HG02678 (cell line): ENCODE measurements at regions not wholly inside any gene's neighbourhood (a gene's known extent, or its start where the extent isn't known, plus 50 kb on each side); places are given as distances from the start of the nearest gene placed in this dataset.

ENCODE experiments used
- ATAC-seq: cut with Tn5 transposase; IDR thresholded peaks from one replicate; pipeline ENCODE4 v1.9.1; 2021; ENCODE audit warnings: mild to moderate bottlenecking, moderate library complexity; ENCODE audit not compliant: unreplicated experiment

DNA sequence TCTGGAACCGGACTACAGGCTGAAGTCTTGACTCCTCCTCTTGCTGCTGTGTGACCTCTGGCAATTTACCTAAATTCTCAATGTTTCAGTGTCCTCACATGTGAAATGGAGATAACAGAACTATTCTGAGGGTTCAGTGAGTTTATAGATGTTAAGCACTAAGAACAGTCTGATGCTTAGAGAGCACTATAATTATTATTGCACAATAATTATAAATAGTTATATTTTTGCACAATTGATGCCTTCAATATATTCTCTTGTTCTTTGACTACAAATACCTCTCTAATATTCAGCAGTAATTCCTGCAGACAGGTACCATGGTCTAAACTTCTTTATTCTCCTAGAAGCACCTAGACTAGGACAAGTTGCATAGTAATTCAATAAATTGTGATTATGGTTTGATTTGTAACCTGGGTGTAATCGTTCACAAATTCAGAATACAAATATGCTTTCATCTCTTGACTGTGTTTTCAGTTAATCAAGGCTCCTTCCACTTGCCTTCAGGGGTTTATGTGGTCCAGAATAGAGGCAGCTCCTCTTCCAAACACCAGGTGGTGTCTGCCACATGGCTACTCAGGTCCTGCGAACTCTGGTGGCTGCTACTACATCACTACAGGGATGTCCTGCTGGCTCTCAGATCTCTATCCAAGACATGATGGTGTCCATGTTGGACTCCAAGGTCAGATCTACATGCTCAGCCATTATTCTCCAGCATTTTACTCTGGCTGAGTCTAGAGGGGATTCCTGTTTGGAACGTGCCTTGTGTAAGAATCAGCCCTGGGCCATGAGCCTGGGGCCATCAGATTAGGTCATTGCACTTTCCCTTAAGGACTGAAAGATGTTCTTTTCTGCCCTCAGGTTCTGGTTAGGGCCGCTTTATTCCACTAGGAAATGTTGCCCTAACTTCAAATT is 103.4 kb downstream of the QRFPR start:
- peak; percentile 40 for ATAC-seq

DNA sequence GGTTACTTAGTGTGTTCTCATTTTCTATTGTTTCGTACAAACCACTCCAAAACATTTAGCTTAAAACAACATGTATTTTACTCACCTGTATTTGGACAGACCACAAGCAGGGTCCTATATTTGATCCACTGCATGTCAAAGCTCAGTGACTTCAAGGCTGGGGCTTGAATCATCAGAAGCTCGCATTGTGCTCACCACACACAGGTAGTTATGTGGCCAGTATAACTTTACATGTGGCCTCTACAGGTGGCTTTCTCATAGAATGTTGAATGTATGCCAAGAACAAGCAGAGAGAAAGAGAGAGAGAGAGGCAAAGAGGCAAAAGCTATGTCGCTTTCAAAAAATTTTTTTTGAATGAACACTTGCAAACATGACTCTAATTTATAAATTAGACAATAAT is 107.6 kb downstream of the QRFPR start:
- no peak for ATAC-seq

DNA sequence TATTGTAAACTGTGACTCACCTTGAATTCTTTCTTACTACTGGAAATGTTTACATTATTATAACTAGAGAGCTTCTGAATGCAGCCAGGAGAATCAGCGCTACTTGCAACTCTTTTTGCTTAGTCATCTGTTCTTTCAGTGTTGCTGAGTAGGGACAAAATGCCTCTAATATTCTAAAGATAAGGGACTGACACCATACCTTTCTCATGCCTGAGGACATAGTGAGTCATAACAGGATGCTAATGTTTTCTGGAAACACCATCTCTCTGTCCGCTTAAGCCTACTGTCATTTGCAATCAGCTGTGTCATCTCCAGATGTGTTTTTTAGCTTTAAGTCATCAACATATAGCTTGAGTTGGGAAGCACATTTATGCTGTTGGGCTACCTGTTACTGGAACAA is 108.3 kb downstream of the QRFPR start:
- peak; percentile 78 for ATAC-seq

DNA sequence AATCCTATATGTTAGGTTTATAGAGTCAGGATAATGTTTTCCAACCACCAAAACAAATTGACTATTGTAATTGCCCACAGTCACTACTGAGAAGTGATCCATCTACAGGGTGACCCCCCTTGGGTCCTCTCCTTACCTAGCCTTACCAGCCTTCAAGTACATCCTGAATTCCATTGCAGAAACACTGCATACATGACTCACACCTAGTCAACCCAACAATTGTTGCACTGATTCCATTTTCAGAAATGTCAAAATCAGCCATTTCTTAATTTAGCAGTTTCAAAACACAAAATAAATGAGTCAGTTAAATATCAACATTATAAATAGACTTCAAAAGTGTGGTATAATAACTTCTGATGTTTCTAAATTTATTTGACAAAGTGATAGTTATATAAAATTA is 106.3 kb upstream of the TNIP3 start:
- ATAC-seq, result no peak

DNA sequence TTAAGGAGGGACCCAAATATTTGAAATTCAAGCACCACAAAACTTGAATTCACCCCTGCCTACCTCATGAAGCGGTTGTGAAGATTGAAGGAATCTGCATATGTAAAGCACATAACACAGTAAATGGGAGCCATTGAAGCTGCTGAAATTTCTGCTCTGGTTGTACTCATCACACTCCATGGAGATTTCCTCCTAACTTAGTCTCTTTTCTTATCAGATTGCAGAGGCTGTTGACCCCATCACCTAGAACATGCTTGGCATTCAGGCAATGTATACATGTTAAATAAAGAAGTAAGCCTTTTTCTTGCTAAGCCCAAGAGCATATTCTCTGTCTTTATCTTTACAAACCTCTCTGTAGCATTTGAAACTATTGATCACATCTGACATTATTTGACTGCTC is 104.9 kb upstream of the TNIP3 start:
- no peak for ATAC-seq

DNA sequence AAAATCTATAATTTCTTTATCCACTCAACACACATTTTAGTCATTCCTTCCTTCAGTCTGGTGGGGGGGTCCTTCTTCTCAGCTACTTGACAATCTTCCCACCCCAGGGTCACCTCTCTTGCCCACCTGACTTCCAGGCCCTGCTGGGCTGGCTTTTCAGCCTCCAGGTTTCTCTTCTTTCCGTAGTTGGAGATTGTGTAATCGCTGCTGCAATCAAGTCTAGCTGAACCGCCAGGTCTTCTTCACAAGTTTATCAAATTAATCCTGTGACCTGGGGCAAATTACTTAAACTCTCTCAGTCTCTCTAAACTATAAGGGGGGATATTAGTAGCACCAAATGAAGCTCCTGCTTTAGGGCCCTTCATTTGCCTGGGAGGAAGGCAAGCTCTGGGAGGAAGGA is 102.9 kb upstream of the TNIP3 start:
- ATAC-seq, result no peak

DNA sequence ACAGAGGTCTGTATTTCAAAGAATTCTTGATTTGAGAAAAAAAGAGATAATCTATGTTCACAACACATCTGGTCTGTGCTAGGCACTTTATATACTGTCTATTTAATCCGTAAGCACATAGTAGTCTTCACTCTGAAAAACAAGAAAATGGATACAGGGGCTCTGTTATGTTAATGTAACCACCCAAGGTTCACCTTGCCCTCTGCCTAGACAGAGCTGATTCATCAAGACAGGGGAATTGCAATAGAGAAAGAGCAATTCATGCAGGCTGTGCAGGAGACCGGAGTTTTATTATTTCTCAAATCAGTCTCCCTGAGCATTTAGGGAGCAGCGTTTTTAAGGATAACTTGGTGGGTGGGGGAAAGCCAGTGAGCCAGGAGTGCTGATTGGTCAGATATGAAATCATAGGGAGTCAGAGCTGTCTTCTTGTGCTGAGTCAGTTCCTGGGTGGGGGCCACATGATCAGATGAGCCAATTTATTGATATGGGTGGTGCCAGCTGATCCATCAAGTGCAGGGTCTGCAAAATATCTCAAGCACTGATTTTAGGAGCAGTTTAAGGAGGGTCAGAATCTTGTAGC is 92.9 kb upstream of the TNIP3 start:
- ATAC-seq, result no peak

DNA sequence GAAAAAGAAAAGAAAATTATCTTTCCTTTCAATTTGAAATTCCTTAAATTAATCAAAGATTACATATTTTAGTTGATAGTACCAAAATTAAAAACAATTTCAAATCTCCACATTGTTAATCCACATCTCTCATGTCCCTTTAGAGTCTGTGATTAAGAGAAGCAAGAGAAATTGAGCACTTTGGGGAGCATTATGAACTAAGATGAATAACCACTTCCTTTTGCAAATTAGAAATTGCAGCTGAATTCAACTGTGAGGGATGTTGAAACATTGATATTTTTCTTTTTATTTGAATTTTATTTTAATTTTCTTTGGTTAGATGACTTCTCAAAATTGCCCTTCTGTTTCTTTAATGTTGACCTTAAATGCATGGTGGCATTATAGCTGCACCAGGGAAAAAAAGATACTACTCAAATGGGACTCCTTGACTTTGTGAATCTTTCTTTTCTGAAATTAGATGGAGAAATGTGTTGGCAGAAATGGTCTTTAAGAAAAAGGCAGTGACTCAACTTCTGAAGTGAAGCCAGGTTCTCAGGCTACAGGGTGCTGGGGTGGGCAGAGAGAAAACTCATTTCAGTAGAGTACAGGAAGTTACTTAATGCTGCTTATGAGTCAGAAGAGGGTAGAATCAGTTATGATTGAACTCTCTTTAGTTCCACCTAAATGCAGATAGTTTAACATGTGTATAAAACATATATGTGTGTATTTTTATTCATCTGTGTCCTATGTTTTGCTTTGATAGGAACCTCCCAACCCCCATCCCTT is 92.0 kb upstream of the TNIP3 start:
- ATAC-seq, result peak; percentile 98

DNA sequence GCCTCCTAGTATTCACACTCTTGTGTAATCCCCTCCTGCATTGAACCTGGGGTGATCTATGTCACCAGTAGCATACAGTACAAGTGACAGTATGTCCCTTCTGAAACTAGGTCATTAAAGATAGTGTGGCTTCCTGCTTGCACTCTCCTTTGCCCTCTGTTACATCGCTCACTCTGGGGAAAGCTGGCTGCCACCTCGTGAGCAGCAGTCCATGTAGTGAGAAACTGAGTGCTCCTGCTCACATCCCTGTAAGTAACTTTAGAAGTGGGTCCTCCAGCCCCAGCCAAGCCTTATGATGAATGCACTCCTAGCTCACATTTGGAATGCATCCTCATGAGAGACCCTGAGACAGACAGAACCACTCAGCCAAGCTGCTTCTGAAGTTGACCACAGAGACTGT is 89.8 kb upstream of the TNIP3 start:
- no peak for ATAC-seq

DNA sequence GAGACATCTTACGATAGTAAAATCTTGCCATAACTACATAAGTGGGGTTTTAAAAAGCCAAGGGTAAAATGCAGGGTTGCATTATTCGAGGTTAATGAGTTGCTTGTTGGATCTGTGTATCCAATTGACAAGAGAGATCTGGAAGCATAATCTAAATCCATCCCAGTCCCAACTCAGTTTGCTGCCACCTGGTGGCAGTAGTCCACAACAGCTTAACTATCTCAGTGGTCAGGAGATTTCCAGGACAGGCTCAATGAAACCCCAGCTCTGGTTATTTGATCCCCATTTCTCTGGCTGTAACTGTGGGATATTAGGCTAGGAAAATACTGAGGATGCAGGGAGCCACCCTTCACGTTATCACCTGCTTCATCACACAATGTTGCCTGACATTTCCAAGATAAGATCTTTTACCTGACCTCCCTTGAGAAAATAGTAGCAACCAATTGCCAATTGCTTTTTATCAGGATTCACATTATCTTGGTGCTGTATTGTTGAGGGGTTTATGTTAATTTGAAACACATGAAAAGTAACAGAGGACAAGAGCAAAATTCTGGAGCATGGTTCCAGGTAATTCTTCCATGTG is 88.2 kb upstream of the TNIP3 start:
- peak; percentile 36 for ATAC-seq

DNA sequence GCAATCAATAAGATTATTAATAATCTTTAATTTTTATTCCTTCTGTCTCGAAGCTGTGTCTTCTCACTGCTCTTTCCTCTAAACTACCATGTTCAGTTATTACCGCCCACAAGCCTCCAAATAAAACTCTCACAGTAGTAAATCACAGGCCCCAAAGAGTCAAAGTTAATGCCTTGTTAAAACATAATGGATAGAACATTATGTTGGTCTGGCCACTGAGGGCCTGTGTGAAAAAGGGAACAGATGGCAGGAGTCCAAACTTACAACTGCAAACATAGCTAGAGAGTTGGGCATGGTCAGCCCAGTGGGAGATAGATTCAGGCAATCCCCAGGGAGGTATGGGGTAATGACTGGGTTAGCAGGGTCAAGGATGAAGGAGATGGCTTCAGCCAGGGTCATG is 84.6 kb upstream of the TNIP3 start:
- ATAC-seq, result no peak

DNA sequence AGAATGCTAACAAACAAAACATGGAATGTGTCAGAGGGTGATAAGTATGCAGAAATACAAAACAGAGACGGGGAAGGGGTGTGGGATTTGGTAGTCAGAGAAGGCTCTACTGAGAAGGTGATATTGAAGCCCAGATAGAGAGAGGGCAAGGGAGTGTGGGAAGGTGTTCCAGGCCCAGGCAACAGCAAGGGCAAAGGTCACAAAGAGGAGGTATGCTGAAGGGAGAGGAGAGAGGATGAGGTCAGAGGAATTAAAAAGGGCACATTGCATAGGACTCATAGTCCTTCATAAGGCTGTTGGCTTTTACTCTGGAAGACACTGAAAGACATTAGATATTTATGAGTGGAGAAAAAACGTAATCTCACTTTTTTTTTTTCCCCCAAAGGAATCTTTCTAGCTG is 82.6 kb upstream of the TNIP3 start:
- ATAC-seq, result no peak

DNA sequence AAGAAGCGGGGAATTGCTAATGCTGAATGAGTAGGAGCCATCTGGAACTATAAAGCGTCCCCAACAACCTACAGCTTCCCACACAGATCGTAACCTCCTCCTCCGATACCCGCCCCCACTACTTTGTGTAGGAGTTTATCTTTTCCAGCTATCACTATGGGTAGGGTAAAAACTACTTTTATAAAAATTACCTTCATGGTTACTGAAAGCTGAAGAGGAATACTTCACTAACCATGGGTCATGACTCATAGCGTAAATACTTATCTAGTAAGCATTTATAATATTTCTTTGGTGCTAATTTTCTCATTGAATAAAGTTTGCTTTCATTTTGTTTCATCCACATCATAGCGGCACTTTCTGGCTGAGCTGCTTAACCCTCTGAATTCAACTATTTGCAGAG is 79.4 kb upstream of the TNIP3 start:
- no peak for ATAC-seq

DNA sequence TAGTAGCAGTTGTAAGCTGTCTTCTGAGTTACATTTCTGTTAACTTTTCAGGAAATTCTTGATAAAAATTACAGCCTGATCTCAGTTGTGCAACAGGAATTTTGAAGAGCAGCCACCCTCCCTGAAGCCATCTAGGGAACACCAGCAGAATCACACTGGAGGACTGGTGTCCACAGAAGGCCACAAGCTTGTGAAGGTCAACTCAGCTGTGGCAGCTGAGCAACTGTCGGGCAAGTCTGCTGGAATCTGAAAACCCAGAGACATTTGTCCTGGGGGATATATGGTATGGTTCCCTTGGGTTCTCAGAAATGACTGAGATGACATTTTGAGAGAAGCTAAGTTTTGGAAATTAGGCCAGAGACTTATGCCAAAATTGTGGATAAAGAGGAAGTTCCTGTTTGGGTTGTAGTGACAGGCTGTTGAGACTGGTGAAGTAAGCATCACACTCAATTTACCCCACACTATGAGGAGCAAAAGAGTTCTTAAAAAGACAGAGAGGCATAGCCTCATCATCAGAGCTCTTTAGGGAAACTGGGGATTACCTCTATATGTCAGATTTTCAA is 78.1 kb upstream of the TNIP3 start:
- no peak for ATAC-seq

DNA sequence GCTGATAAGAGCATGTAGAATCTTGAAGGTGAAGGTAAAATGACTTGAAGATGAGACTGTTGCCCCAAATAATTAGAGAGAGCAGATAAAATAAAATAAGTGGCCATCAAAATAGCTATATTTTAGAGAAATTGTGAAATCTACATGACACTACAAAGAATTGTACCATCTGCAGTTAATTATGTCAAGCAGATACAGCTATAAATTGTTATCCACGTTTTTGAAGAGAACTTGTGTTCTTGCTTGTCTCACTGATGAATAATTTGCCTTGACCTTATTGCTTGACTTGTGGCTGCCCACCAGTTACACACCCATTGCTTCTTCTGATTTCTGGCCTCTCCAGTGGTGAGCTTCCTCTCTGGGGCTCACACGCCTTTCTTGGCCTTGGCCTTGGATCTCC is 75.8 kb upstream of the TNIP3 start:
- no peak for ATAC-seq

DNA sequence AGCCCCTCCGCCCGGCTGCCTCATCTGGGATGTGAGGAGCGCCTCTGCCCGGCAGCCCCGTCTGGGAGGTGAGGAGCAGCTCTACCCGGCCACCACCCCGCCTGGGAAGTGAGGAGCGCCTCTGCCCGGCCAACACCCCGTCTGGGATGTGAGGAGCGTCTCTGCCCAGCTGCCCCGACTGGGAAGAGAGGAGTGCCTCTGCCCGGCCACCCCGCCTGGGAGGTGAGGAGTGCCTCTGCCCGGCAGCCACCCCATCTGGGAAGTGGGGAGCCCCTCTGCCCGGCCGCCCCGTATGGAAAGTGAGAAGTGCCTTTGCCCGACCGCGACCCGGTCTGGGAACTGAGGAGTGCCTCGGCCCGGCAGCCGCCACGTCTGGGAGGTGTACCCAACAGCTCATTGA is 74.3 kb upstream of the TNIP3 start:
- ATAC-seq, result no peak

DNA sequence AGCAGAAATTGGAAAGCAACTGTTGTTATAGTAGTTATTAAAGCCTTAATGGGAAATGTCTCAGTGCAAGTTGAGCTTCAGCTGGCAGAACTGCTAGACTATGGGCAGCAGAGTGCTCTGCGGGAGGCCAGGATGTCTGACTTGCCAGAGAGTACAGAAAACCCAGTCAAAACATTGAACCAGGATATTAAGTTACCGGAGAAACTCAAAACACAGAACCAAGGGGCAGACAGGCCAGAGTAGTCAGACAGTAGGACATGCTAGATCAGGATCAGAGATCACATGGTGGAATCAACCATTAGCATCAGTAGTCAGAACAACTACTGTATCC is 72.9 kb upstream of the TNIP3 start:
- ATAC-seq, result no peak

DNA sequence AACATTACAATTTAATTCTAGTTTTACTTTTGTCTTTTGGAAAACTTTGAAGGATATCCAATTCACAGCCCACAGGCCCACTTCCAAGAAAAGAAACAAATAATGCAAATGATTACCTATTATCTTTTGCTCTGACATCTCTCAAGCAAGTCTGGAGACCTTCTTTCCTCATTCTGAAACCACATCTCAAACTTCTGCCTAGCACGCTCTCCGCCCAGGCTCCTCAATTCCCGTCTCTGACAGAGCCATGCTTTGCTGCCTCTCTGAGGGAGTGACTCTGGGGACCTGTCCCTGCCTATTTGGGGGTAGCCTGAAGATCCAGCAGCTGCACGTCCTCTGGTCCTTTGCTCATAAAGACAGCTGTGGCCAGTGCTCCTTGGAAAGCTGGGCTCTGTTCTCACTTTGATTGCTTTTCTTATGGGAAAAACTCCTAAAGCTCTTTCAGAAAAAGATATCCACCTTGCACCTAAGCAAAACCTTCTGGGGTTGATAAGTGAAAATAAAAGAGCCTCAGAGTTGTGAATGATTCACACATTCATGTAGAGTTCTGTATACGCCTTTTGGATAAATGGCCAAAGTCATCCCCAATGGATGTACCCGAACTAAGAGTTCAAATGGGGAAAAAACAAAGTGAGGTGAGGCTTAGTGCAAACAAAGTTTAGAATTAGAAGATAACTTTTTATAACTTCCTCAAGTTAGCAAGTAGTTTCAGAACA is 72.4 kb upstream of the TNIP3 start:
- no peak for ATAC-seq

DNA sequence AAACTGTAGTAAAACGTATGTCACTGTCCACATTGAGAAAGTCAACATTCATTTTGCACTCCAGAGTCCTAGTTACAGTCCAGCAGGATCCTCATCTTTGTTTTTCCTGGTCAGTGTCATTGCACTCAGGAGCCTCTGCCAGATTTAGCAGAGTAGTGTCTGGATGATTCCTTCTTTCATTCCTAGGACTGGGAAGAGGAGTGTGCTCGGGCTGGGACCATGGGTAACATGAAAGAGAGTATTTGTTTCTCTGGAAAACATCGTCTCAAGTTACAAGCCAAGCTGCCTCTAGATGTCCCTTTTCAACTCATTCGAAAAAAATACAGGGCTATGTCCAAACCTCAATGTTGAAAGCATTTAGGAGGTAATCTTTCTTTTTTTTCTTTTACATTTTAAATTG is 69.9 kb upstream of the TNIP3 start:
- no peak for ATAC-seq

DNA sequence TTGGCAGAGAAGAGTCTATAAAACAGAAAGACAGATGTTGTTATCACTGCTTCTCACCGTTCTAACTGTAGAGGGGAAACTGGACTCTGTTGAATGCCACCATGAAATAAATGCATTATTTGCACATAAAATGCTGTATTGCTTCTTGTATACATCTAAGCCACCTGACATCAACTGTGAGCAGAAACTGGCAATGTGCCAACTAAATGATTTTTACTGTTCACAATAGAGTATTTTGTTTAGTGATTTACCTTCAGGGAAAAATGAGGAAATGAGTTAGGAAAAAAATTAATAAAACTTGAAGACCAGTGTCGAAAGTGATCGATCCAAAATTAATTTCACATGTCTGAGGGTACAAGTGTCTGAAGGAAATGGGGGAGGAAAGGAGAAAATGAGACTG is 65.9 kb upstream of the TNIP3 start:
- ATAC-seq, result no peak

DNA sequence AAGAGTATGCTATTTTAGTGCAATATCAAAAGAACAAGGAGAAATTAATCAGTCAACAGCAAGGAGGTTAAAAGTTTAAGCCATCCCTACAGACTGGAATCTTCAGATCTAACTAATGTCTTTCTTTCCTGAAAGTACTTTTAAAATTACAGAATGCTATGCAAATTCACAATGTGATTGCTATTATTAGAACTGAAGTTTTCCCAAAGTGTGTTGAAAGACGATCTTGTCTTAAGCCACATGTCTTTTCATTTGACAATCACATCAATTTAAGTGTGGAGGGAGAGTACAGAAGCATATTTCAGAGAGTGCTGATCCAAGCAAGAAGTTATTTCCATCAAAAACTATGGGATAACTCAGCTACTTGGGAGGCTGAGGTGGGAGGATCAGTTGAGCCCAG is 64.7 kb upstream of the TNIP3 start:
- ATAC-seq, result no peak
